ENCODE measurements at regions not wholly inside any gene's neighbourhood (a gene's known extent, or its start where the extent isn't known, plus 50 kb on each side); places are given as distances from the start of the nearest gene placed in this dataset.
"Not testable (repeated sequence)": the region's sequence is repeated elsewhere in the genome, so short reads cannot be mapped to it uniquely, and the experiment has no call there.

GRCh38 chrX:131424895-131425294, 119.0 kb upstream of the OR13H1 start:
- H3K4me3 Mint-ChIP-seq (ENCODE audit: low read depth, unreplicated experiment), result no peak overlapping the region
- H3K36me3 Mint-ChIP-seq (ENCODE audit: insufficient read depth, unreplicated experiment), result no peaks in the 10 kb centered on the region
- intact Hi-C loops (cut with micrococcal nuclease; ENCODE audit: unreplicated experiment), result no loop called here
- CTCF ChIA-PET, result no interaction called here
- H3K4me1 Mint-ChIP-seq (ENCODE audit: low read depth, unreplicated experiment), result no peaks in the 10 kb centered on the region
- no peak for TF ChIP-seq CTCF (IDR thresholded peaks at IDR 0.05; ENCODE audit: unreplicated experiment)
- H3K27ac Mint-ChIP-seq (ENCODE audit: unreplicated experiment), result no peak overlapping the region
- no peak for DNase-seq
- H3K27me3 Mint-ChIP-seq (ENCODE audit: unreplicated experiment), result no peaks in the 10 kb centered on the region
- H3K9me3 Mint-ChIP-seq (ENCODE audit: low read depth, unreplicated experiment), result peaks cover 13% of the 10 kb centered on the region
- no TSS peak for BruUV-seq (replicated peaks)

- CTCF ChIA-PET; intact Hi-C loops (cut with micrococcal nuclease; ENCODE audit: unreplicated experiment); BruUV-seq (replicated peaks); H3K27me3 Mint-ChIP-seq (ENCODE audit: unreplicated experiment); H3K27ac Mint-ChIP-seq (ENCODE audit: unreplicated experiment); DNase-seq; H3K4me1 Mint-ChIP-seq (ENCODE audit: low read depth, unreplicated experiment); H3K4me3 Mint-ChIP-seq (ENCODE audit: low read depth, unreplicated experiment); H3K36me3 Mint-ChIP-seq (ENCODE audit: insufficient read depth, unreplicated experiment): not testable (repeated sequence)
- H3K9me3 Mint-ChIP-seq (ENCODE audit: low read depth, unreplicated experiment), result peaks cover 12% of the 10 kb centered on the region
These were observed 113.4 kb upstream of the OR13H1 start for GRCh38 chrX:131430465-131430864.

- intact Hi-C loops (cut with micrococcal nuclease; ENCODE audit: unreplicated experiment), result no loop called here
- BruUV-seq (replicated peaks), result no TSS peak
- H3K4me3 Mint-ChIP-seq (ENCODE audit: low read depth, unreplicated experiment), result no peak overlapping the region
- peaks cover 13% of the 10 kb centered on the region for H3K9me3 Mint-ChIP-seq (ENCODE audit: low read depth, unreplicated experiment)
- H3K27me3 Mint-ChIP-seq (ENCODE audit: unreplicated experiment), result no peaks in the 10 kb centered on the region
- no peak overlapping the region for H3K27ac Mint-ChIP-seq (ENCODE audit: unreplicated experiment)
- no peak for TF ChIP-seq CTCF (IDR thresholded peaks at IDR 0.05; ENCODE audit: unreplicated experiment)
- DNase-seq, result no peak
- H3K4me1 Mint-ChIP-seq (ENCODE audit: low read depth, unreplicated experiment), result no peaks in the 10 kb centered on the region
- no peaks in the 10 kb centered on the region for H3K36me3 Mint-ChIP-seq (ENCODE audit: insufficient read depth, unreplicated experiment)
- CTCF ChIA-PET, result no interaction called here
These were observed 102.8 kb upstream of the OR13H1 start for GRCh38 chrX:131441033-131441432.

GRCh38 chrX:131445955-131446354, 97.9 kb upstream of the OR13H1 start:
- intact Hi-C loops (cut with micrococcal nuclease; ENCODE audit: unreplicated experiment), result no loop called here
- peaks cover 10% of the 10 kb centered on the region for H3K9me3 Mint-ChIP-seq (ENCODE audit: low read depth, unreplicated experiment)
- CTCF ChIA-PET, result no interaction called here

GRCh38 chrX:131461855-131462254, 82.0 kb upstream of the OR13H1 start:
- BruUV-seq (replicated peaks); H3K36me3 Mint-ChIP-seq (ENCODE audit: insufficient read depth, unreplicated experiment); CTCF ChIA-PET; DNase-seq; H3K27me3 Mint-ChIP-seq (ENCODE audit: unreplicated experiment); H3K27ac Mint-ChIP-seq (ENCODE audit: unreplicated experiment); intact Hi-C loops (cut with micrococcal nuclease; ENCODE audit: unreplicated experiment); H3K4me1 Mint-ChIP-seq (ENCODE audit: low read depth, unreplicated experiment); H3K4me3 Mint-ChIP-seq (ENCODE audit: low read depth, unreplicated experiment): not testable (repeated sequence)
- peaks cover 12% of the 10 kb centered on the region for H3K9me3 Mint-ChIP-seq (ENCODE audit: low read depth, unreplicated experiment)

More at GRCh38 chrX:131445955-131446354, 97.9 kb upstream of the OR13H1 start:
- no TSS peak for BruUV-seq (replicated peaks)
- H3K4me3 Mint-ChIP-seq (ENCODE audit: low read depth, unreplicated experiment), result no peak overlapping the region
- no peak for TF ChIP-seq CTCF (IDR thresholded peaks at IDR 0.05; ENCODE audit: unreplicated experiment)
- H3K36me3 Mint-ChIP-seq (ENCODE audit: insufficient read depth, unreplicated experiment), result no peaks in the 10 kb centered on the region
- DNase-seq, result no peak
- H3K27me3 Mint-ChIP-seq (ENCODE audit: unreplicated experiment), result no peaks in the 10 kb centered on the region
- H3K4me1 Mint-ChIP-seq (ENCODE audit: low read depth, unreplicated experiment), result no peaks in the 10 kb centered on the region
- H3K27ac Mint-ChIP-seq (ENCODE audit: unreplicated experiment), result no peak overlapping the region

- H3K4me1 Mint-ChIP-seq (ENCODE audit: low read depth, unreplicated experiment); H3K36me3 Mint-ChIP-seq (ENCODE audit: insufficient read depth, unreplicated experiment); H3K27me3 Mint-ChIP-seq (ENCODE audit: unreplicated experiment); BruUV-seq (replicated peaks); H3K27ac Mint-ChIP-seq (ENCODE audit: unreplicated experiment); H3K4me3 Mint-ChIP-seq (ENCODE audit: low read depth, unreplicated experiment); intact Hi-C loops (cut with micrococcal nuclease; ENCODE audit: unreplicated experiment); DNase-seq; CTCF ChIA-PET: not testable (repeated sequence)
- peaks cover 19% of the 10 kb centered on the region for H3K9me3 Mint-ChIP-seq (ENCODE audit: low read depth, unreplicated experiment)
These were observed 70.1 kb upstream of the OR13H1 start for GRCh38 chrX:131473809-131474208.
